ENCODE measurements at regions not wholly inside any gene's neighbourhood (a gene's known extent, or its start where the extent isn't known, plus 50 kb on each side); places are given as distances from the start of the nearest gene placed in this dataset.

DNA sequence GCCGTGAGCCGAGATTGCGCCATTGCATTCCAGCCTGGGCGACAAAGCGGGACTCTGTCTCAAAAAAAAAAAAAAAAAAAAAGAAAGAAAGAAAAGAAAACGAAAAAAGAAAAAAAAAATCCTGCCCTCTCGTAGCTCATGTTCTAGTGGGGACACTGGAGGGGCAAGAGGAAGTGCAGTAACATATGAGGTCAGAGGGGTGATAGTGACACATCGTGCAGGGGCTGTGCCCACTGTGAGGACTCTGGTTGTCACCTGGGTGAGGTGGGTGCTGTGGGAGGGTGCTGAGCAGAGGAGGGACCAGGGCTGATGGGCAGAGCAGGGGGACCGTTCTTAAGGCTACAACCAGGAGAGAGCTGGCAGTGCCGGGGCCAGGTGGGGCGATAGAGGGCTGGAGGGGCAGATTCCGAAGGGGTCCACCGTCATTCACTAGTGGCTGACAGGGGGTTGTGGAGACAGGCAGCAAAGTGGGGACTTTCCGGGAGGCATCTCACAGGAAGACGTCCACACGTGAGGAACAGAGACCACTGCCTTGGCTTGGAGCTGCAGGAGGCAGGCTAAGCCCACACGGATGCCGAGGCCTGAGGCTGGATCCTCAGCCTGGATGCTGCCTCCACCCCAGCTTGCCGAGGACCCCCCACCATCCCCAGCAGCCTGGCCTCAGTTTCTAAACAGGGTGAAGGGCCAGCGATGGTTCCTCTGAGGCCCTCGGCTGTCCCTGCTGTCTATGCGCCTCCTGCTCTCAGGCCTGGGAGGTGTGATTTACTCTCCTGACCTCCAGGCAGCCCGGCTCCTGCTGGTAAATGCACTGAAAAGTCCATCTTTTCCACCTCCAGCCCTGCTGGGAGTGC, 154.3 kb upstream of the IQSEC1 start:
- no peak for DNase-seq (ENCODE audit: low spot score)

GRCh38 chr3:13224967-13225366, 151.7 kb upstream of the IQSEC1 start:
- no peak for DNase-seq (ENCODE audit: low spot score)

GRCh38 chr3:13223574-13224237, 150.5 kb upstream of the IQSEC1 start:
- no peak for DNase-seq (ENCODE audit: low spot score)

GRCh38 chr3:13222891-13223573, 149.8 kb upstream of the IQSEC1 start:
- DNase-seq (ENCODE audit: low spot score): no peak

- DNase-seq (ENCODE audit: low spot score): no peak
These were observed 148.9 kb upstream of the IQSEC1 start for GRCh38 chr3:13222131-13222530.

DNA sequence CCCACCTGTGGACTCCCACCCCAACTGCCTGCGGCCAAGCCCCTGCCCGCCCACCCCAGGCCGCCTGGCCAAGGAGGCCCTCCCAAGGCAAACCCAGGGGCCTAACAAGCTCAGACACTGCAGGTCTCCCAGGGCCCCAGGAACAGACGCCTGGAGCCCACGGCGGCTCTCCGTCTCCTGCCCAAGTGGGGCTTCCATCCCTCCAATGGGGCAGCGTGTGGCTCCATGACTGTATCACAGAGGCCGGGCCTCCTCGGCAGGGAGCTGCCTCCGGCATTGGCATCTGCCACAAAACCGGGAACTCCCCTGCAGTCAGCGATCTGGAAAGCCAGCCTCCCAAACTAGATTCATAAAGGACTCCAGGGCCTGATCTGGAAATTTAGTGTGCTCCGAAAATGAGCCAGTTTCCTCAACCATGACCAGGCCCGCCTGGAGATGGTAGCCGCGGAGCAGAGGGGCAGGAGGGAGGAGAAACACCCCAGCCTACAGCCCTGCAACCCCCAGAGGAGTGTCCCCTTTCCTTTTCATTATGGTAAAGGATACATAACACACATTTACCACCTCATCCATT, 148.3 kb upstream of the IQSEC1 start:
- DNase-seq (ENCODE audit: low spot score): no peak

- no peak for DNase-seq (ENCODE audit: low spot score)
These were observed 147.8 kb upstream of the IQSEC1 start for GRCh38 chr3:13220991-13221390.

GRCh38 chr3:13219902-13220296, 146.7 kb upstream of the IQSEC1 start:
- no peak for DNase-seq (ENCODE audit: low spot score)

- no peak for DNase-seq (ENCODE audit: low spot score)
These were observed 146.1 kb upstream of the IQSEC1 start for GRCh38 chr3:13219077-13219901.

- DNase-seq (ENCODE audit: low spot score): no peak
These were observed 145.3 kb upstream of the IQSEC1 start for GRCh38 chr3:13218541-13218908.

GRCh38 chr3:13217736-13218540, 144.7 kb upstream of the IQSEC1 start:
- DNase-seq (ENCODE audit: low spot score): no peak

GRCh38 chr3:13217253-13217652, 144.0 kb upstream of the IQSEC1 start:
- no peak for DNase-seq (ENCODE audit: low spot score)

- DNase-seq (ENCODE audit: low spot score): no peak
These were observed 142.8 kb upstream of the IQSEC1 start for GRCh38 chr3:13215940-13216546.

DNA sequence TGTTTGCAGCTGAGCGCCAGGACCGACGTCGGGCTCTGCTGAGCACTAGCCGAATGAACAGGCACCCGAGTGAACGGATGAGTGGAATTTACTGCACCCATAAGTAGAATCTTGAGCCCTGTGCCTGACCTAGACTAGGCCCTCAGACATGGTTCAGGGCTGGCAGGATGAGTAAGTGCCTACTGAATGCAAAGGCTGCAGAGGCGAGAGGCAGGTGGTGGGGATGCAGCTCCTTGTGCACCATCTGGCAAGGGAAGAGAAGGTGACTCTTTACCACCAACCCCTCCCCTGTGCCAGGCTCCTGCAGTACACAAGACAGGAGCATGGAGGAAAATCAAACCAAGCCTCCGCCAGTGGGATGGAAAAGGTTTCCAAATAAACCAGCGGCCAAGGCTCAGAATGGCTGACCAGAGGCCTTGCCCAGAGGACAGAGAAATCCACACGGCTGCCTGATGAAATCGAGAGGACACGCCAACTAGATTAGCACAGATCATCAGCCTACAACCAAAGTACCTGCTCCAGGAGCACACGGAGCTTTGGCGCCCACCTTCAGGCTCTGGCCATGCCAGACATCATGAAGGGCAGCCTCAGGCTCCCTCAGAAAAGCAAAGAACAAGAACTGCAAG, 141.7 kb upstream of the IQSEC1 start:
- DNase-seq (ENCODE audit: low spot score): no peak

DNA sequence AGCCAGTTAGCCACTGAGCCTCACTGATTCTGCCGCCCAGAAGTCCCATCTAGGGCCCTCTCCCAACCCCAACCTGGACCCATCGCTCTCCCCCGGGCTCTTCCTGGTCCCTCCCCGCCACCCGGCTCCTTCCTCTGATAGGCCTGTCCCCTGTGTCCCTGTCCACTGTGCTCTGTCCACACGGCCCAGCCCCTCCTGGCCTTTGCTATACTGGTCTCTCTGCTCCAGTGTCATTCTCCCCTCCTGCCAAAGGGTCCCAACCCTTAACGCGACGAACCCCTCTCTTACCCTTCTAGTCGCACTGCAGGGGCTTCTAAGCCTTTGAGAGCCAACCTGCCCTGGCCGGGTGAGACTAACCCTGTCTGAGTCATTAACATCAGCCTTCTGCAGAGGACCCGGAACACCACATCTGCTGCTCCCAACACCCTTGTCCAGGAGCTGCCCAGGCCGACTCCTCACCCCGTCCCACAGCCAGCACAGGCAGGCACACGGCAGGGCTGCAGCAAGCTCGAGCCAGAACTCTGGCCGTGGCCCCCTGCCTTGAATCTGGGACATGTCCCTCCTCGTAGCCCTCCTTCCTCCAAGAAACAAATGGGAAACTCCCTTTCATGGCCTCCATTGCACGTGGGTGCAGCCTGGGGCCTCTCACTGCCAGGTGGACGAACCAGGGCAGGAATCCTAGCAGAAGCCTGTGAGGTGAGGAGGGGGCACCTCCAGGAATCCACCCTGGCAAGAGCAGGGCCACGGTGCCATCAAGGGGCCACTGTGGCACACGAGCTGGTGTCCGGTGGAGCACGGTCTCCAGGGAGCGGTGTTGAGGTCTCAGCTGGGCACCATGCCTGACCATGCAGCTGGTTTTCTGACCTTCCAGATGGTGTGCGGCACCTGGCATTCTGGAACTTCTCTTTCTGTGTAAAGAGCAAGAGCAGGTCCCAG, 140.9 kb upstream of the IQSEC1 start:
- no peak for DNase-seq (ENCODE audit: low spot score)

GRCh38 chr3:13213490-13213889, 140.3 kb upstream of the IQSEC1 start:
- no peak for DNase-seq (ENCODE audit: low spot score)

GRCh38 chr3:13211605-13212210, 138.5 kb upstream of the IQSEC1 start:
- DNase-seq (ENCODE audit: low spot score): no peak

DNA sequence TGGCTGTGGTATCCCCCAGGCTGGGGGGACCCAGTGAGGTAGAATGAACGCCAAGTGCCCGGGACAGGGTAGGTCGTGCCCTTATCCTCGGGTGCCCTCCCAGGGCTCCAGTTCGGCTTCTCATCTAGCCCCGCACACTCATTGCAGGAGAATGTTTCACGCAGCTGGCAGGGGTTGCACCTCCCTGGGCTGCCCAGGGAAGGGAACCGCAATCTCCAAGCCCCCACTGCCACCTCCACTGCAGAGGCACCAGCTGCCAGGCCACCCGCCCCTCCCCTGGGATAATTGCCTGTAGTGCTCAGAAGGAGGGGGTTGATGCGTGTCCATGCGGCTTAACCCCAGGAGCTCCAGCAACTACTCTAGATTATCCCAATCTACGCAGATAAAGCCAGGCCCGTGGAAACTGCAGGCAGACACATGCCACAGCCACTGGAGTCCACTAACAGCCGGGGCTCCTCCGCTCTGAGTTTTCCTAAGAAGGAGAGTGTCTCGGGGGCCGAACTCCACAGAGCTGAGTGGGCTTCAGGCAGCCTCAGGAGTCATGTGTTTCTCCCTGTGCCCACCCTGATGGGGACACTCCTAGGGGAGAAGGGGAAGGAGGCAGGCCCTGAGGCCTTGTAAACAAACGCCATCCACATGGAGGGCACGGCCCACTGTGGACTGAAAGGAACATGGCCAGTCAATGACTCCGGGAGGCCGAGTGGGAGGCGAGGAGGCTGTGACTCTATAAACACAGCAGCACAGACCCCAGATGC, 137.2 kb upstream of the IQSEC1 start:
- DNase-seq (ENCODE audit: low spot score): no peak
